Stimulated activated naive B cell treated with anti-CD40 and anti-IgM and Interleukin-4, amounts not matched to agents 10 μg/mL and 1 μg/mL and 100 μg/mL, for 72 hours (primary cell): ENCODE measurements at regions not wholly inside any gene's neighbourhood (a gene's known extent, or its start where the extent isn't known, plus 50 kb on each side); places are given as distances from the start of the nearest gene placed in this dataset.

Source experiments
- ATAC-seq, 2 donors: fragments of 150-1000 bp; cut with Tn5 transposase; replicated peaks; 2 replicates each; pipeline ENCODE4 v1.10.0; 2021; ENCODE audit warnings: moderate library complexity in 1 of 2
- DNase-seq: peaks from one replicate; pipeline ENCODE4 v3.0.0; 2021
- H3K27ac Mint-ChIP-seq: one replicate; pipeline ENCODE4 v1.8.0; 2022; ENCODE audit warnings: mild to moderate bottlenecking, mixed read lengths
- H3K27me3 Mint-ChIP-seq, 2 donors: one replicate each; pipeline ENCODE4 v1.8.0; 2022; ENCODE audit warnings: mixed read lengths in 2 of 2
- H3K36me3 Mint-ChIP-seq, 2 donors: one replicate each; pipeline ENCODE4 v1.8.0; 2022; ENCODE audit warnings: mixed read lengths in 2 of 2, mild to moderate bottlenecking in 1 of 2
- H3K4me1 Mint-ChIP-seq, 2 donors: one replicate each; pipeline ENCODE4 v1.8.0; 2022; ENCODE audit warnings: mixed read lengths in 2 of 2, mild to moderate bottlenecking in 1 of 2
- H3K4me3 Mint-ChIP-seq, 2 donors: one replicate each; pipeline ENCODE4 v1.8.0; 2022; ENCODE audit warnings: mild to moderate bottlenecking in 2 of 2, mixed read lengths in 2 of 2, moderate library complexity in 1 of 2
- H3K9me3 Mint-ChIP-seq, 2 donors: one replicate each; pipeline ENCODE4 v1.8.0; 2022; ENCODE audit warnings: mixed read lengths in 2 of 2, mild to moderate bottlenecking in 1 of 2

DNA sequence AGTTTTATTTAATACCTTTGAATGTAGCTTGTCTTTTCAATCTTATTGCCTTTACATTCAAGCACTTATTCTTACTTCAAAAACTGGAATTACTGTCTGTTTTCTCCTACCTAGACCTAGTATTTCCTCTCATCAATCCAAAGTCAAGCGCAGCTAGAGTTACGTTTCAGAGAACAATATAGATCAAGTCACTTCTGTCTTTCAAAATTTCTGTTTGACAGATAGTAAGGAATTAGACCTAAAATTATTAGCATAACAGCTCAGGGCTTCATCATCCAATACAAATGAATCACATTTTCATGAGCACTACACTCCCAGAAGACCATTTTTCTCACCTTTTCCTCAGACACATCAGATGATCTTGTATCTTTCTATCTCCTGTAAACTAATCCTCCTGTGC lies 170.6 kb downstream of the CCDC59 start:
- Mint-ChIP-seq H3K27ac (no peak overlapping the region), H3K4me3 (no peak overlapping the region), H3K4me1 (no peaks in the 10 kb centered on the region), H3K36me3 (no peaks in the 10 kb centered on the region), H3K9me3 (peaks cover 4 to 5% of the 10 kb centered on the region in 2 donors), H3K27me3 (no peaks in the 10 kb centered on the region)
- ATAC-seq (no peak), DNase-seq (no peak)

DNA sequence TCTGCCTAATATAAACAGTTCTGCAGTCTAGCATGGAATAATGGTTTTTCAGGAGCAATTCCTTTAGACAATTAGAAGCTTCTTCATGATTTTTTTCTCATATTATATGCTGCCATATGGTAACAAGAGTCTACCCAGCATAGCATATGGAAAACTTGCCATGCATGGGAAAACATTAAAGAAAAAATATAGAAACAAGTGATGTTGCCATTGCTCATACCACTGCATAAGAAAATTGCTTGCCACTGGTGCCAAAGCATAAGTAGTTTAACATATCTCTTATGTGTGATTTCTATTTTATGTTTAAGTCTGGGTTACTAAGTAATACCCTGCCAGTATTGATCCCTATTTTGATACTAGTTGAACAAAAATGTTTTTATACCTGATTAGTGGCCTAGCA lies 171.2 kb downstream of the CCDC59 start:
- Mint-ChIP-seq H3K27ac (no peak overlapping the region), H3K9me3 (peaks cover 4 to 5% of the 10 kb centered on the region in 2 donors), H3K4me1 (no peaks in the 10 kb centered on the region), H3K36me3 (no peaks in the 10 kb centered on the region), H3K27me3 (no peaks in the 10 kb centered on the region), H3K4me3 (no peak overlapping the region)
- DNase-seq = no peak
- no peak for ATAC-seq

DNA sequence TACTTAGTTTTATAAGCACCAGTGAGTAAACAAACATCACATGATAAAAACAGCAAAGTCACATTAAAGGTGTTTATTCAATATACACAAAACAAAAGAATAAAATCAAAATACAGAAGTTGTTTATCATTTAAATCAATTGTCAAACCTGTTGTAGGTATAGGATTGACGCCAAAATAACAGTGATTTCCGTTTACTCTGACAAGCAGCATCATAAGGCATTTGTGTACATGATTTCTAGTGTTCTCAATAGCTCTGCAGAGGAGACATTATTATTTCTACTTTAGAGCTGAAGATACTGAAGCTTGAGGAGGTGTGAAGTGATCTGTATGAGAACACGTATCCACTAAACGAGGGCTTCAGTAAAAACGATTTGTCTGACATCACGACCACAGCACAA lies 171.9 kb downstream of the CCDC59 start:
- H3K36me3 Mint-ChIP-seq = no peaks in the 10 kb centered on the region
- ATAC-seq = no peak
- peaks cover 4% of the 10 kb centered on the region in 2 donors for H3K9me3 Mint-ChIP-seq
- H3K4me1 Mint-ChIP-seq = no peaks in the 10 kb centered on the region
- no peak overlapping the region for H3K4me3 Mint-ChIP-seq
- H3K27ac Mint-ChIP-seq = no peak overlapping the region
- DNase-seq = no peak
- no peaks in the 10 kb centered on the region for H3K27me3 Mint-ChIP-seq

DNA sequence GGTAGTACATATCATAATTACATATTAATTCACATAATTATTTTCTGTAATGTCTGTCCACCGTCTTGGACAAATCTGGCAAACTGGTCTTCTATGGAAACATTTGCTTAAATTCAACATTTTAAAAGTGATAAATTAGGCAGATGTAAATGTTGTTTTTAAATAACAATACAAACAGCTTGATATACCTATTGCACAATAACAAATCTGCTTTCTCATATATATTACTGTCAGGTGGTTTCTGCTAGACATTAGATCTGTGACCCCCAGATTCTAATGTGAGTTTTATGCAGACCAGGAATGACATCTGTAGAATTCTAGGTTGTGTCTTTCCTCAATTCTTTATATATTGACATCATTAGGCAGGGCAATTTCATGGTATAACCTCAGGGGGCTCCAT lies 173.3 kb downstream of the CCDC59 start:
- H3K9me3 Mint-ChIP-seq = peaks cover 4% of the 10 kb centered on the region in 2 donors
- H3K27me3 Mint-ChIP-seq = no peaks in the 10 kb centered on the region
- ATAC-seq (no peak), DNase-seq (no peak)
- no peaks in the 10 kb centered on the region for H3K36me3 Mint-ChIP-seq
- H3K4me3 Mint-ChIP-seq = no peak overlapping the region
- no peaks in the 10 kb centered on the region for H3K4me1 Mint-ChIP-seq
- H3K27ac Mint-ChIP-seq = no peak overlapping the region

DNA sequence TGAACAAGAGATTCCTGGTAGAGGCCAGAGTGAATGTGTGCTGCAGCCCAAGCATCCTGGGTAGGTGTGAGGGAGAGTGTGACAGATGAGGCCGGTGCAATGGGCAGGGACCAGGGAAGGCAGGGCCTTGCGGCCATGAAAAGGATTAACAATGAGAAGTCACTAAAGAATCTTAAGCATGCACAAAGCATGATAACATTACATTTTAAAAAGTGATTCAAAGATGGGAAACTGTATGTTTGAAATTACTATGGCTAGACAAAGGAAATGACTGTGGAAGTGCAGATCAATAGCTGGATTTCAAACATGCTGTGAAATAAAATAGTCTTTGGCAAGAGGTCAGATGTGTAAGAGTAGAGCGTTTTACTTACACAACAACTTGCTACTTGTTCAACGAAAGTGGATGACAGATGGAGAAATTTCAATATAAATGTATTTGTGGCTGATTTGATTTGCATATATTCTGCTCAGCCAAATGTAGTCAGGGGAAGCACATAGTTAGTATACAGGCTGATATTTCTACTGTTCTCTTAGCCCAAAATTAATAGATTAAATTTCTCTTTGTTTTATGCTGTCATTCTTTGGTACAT lies 175.5 kb downstream of the CCDC59 start:
- DNase-seq (no peak), ATAC-seq (no peak)
- Mint-ChIP-seq H3K27ac (no peak overlapping the region), H3K9me3 (peaks cover 0 to 2% of the 10 kb centered on the region in 2 donors), H3K4me1 (no peaks in the 10 kb centered on the region), H3K4me3 (no peak overlapping the region), H3K36me3 (no peaks in the 10 kb centered on the region), H3K27me3 (no peaks in the 10 kb centered on the region)

DNA sequence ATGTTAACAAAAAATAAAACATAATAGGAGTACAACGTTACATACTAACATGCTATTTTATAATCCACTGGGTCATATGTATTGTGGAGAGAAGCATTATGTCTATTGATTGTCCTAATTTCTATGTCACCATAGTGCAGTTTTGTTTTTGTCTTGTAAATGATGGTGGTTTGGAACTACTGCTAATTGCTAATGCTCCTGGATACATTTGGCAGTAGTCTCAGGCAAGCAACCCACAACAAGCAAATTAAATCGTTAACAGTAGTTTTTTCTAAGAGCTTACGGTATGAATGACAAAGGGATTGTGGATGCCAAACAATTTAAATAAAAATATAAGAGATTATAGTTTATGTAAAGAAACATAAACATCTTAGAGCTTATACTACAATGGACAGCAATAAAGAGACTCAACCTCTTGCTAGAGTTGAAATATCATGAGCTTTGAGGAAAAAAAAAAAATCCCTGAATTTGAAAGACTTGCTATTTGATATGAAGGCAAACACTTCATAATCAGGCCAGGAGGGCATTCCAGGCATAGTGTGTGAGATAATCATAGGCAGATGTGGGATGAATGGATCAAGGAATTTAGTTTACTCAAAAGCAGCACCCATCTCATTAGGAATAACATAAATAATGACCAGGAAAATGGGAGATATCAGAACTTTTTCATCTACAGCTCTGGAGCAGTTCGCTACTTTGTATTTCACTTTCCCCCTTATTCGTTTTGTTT lies 181.3 kb downstream of the CCDC59 start:
- no peak overlapping the region for H3K4me3 Mint-ChIP-seq
- ATAC-seq = no peak
- DNase-seq = no peak
- H3K4me1 Mint-ChIP-seq = no peaks in the 10 kb centered on the region
- H3K9me3 Mint-ChIP-seq = peaks cover 0 to 2% of the 10 kb centered on the region in 2 donors
- no peak overlapping the region for H3K27ac Mint-ChIP-seq
- no peaks in the 10 kb centered on the region for H3K27me3 Mint-ChIP-seq
- H3K36me3 Mint-ChIP-seq = no peaks in the 10 kb centered on the region

DNA sequence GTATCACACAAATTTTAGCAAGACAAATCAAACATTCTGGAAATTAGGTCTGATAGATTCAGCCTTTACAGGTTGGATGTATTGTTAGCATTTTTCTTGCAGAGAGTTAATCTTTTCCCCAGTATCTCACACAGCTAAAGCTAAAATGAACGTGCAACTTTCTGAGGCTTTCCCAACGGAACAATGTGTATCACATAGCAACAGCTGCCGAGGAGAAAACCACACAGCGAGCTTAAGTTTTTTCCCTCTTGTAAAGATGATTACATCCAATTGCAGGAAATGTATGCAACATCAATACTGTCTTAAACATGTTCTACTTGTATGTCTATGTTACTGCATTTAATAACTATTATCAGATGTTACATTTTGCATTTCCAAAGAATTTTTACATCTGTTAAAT lies 182.2 kb downstream of the CCDC59 start:
- H3K36me3 Mint-ChIP-seq = no peaks in the 10 kb centered on the region
- H3K27me3 Mint-ChIP-seq = no peaks in the 10 kb centered on the region
- H3K4me3 Mint-ChIP-seq = no peak overlapping the region
- ATAC-seq (no peak), DNase-seq (no peak)
- H3K9me3 Mint-ChIP-seq = peaks cover 0 to 2% of the 10 kb centered on the region in 2 donors
- H3K4me1 Mint-ChIP-seq = no peaks in the 10 kb centered on the region
- H3K27ac Mint-ChIP-seq = no peak overlapping the region

DNA sequence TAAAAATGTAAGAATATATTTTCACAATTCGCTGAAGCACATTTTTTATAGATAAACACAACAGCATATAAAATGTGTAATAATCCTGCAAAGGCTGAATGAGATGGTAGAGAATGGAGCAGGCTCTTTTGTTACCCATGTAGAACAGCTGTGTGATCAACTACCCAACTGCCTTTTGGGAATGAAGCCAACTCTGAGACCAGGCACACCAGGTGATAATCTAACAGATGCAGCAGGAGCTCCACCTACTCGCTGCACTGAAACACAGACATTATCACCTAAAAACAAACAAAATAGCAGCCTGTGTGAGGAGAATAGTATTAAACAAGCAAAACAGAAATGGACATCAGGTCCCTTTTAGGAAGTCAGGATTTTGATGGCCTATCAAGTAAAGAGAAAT lies 183.3 kb downstream of the CCDC59 start:
- Mint-ChIP-seq H3K36me3 (no peaks in the 10 kb centered on the region), H3K9me3 (peaks cover 0 to 2% of the 10 kb centered on the region in 2 donors), H3K27me3 (no peaks in the 10 kb centered on the region), H3K4me1 (no peaks in the 10 kb centered on the region), H3K4me3 (no peak overlapping the region), H3K27ac (no peak overlapping the region)
- DNase-seq (no peak), ATAC-seq (no peak)

DNA sequence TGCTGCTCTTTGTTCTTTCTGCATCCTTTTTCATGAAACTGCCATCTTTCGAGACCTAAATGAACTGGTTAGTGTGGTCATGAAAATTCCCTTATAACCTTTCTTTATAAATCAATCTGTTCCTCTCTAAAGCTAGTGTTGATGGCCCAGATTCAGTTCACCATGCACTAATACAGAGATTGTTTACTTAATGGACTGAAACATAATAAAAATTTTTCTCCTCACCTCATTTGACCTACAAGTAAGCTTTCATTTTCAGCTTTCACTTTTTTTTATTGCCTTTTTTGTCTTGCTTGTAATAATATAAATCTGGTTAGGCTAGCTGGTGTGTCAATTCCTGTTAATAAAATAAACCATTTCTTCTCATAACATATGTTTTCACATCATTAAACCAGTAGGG lies 183.8 kb downstream of the CCDC59 start:
- Mint-ChIP-seq H3K36me3 (no peaks in the 10 kb centered on the region), H3K27me3 (no peaks in the 10 kb centered on the region), H3K27ac (no peak overlapping the region), H3K4me1 (no peaks in the 10 kb centered on the region), H3K9me3 (peaks cover 0 to 2% of the 10 kb centered on the region in 2 donors), H3K4me3 (no peak overlapping the region)
- DNase-seq (no peak), ATAC-seq (no peak)

DNA sequence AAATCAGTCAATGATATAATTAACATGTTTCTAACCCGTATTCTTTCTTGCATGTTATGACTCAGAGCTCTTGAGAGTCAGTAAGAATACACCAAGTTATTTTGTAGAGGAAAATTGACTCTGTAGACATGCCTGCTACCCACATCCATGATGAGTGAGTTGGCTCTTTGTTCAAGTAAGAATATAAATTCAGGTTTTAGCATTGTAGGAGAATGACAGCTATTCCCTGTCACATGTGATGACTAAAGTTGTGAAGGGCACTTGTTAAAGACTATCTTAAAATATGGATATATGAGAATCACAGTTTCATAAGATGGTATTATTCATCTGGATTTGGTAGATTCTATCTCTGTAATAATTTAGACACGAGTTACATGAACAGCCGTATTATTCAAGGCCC lies 209.1 kb downstream of the CCDC59 start:
- no peaks in the 10 kb centered on the region for H3K36me3 Mint-ChIP-seq
- H3K4me1 Mint-ChIP-seq = no peaks in the 10 kb centered on the region
- H3K27me3 Mint-ChIP-seq = no peaks in the 10 kb centered on the region
- H3K9me3 Mint-ChIP-seq = peaks cover 3 to 7% of the 10 kb centered on the region in 2 donors
- H3K27ac Mint-ChIP-seq = no peak overlapping the region
- no peak for ATAC-seq
- DNase-seq = no peak
- no peak overlapping the region for H3K4me3 Mint-ChIP-seq

DNA sequence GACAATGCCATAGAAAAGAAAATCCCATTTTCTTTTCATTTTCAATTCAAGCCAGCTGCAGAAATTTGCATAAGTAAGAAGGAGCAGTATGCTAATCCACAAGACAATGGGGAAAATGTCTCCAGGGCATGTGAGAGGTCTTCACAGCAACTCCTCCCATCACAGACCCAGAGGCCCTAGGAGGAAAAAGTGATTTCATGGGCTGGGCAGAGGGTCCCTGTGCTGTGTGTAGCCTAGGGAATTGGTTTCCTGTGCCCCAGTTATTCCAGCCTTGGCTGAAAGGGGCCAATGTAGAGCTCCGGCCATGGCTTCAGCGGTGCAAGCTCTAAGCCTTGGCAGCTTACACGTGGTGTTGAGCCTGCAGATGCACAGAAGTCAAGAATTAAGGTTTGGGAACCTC lies 211.4 kb downstream of the CCDC59 start:
- H3K9me3 Mint-ChIP-seq = peaks cover 3 to 7% of the 10 kb centered on the region in 2 donors
- DNase-seq (no peak), ATAC-seq (no peak)
- H3K36me3 Mint-ChIP-seq = no peaks in the 10 kb centered on the region
- H3K27me3 Mint-ChIP-seq = no peaks in the 10 kb centered on the region
- H3K4me3 Mint-ChIP-seq = no peak overlapping the region
- H3K27ac Mint-ChIP-seq = no peak overlapping the region
- no peaks in the 10 kb centered on the region for H3K4me1 Mint-ChIP-seq

DNA sequence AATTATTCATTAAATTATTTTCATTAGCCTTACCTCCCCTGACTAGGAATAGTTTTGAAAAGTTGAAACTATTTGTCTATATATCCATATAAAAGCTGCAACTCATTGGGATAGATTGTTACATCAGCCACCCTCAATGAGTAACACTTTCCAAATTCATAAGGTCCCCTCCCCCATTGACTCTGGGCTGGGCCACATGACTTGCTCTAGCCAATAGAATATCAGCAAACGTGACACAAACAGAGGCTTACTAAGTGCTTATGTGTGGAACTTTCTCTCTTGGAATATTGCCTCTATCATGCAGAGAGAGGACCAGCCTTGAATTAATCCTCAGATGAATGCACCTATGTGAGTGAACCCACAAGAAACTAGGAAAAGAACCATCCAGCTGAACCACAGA lies 213.7 kb downstream of the CCDC59 start:
- DNase-seq (no peak), ATAC-seq (no peak)
- Mint-ChIP-seq H3K27ac (no peak overlapping the region), H3K36me3 (no peaks in the 10 kb centered on the region), H3K4me3 (no peak overlapping the region), H3K9me3 (peaks cover 3 to 7% of the 10 kb centered on the region in 2 donors), H3K27me3 (no peaks in the 10 kb centered on the region), H3K4me1 (no peaks in the 10 kb centered on the region)

DNA sequence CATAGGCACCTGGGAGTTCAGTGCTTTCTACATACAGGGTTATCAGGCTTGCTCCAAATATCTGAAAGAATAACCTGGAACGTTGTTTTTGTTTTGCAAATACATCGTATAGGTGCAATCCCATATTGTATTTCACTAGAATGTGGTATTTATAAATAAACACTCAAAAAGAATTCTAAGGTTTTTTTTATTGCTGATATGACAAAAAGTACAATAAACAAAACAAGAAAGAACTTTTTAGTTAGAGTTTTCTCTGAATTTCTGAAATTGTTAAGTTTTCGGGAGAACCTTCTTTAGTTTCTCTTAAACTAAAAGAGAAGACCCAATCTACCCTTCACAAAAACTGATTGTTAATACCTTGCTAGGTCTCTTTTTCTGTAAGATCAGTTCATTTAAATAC lies 225.8 kb downstream of the CCDC59 start:
- Mint-ChIP-seq H3K27ac (no peak overlapping the region), H3K9me3 (peaks cover 12 to 15% of the 10 kb centered on the region in 2 donors), H3K36me3 (no peaks in the 10 kb centered on the region), H3K4me3 (no peak overlapping the region), H3K4me1 (no peaks in the 10 kb centered on the region), H3K27me3 (no peaks in the 10 kb centered on the region)
- DNase-seq (no peak), ATAC-seq (no peak)

DNA sequence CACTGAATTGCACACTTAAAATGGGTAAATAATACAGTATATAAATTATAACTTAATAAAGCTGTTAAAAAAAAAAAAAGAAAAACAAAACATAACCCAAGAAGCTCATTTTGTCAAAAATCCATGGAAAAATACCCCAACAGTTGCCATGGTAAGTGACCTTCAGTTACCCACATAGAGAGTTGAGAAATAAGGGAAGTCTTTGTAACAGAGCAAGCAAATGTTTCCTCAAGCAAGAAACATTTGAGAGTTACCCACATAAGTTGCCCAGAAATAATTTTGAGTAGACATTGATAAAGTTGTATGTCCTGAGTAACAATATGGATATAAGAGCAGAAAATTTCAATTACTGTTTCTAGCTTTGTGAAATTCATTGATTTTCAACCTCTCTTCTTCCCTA lies 227.4 kb downstream of the CCDC59 start:
- no peaks in the 10 kb centered on the region for H3K36me3 Mint-ChIP-seq
- ATAC-seq = no peak

DNA sequence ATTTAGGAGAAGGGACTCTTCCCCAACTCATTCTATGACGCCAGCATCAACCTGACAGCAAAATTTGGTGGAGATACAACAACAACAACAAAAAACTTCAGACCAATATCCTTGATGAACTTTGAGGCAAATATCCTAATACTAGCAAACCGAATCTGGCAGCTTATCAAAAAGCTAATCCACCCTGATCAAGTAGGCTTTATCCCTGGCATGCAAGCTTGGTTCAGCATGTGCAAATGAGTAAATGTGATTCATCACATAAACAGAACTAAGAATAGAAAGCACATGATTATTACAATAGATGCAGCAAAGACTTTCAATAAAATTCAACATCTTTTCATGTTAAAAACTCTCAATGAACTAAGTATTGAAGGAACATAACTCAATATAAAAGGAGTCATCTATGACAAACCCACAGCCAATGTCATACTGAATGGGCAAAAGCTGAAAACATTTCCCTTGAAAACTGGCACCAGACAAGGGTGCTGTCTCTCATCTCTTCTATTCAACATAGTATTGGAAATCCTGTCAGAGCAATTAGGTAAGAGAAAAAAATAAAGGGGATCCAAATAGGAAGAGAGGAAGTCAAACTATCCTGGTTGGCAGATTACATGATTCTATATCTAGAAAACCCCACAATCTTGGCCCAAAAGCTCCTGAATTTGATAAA lies 233.3 kb downstream of the CCDC59 start:
- Mint-ChIP-seq H3K36me3 (no peaks in the 10 kb centered on the region), H3K4me3 (no peak overlapping the region), H3K27me3 (no peaks in the 10 kb centered on the region), H3K9me3 (peaks cover 7 to 10% of the 10 kb centered on the region in 2 donors), H3K4me1 (no peaks in the 10 kb centered on the region), H3K27ac (no peak overlapping the region)
- DNase-seq = no peak
- no peak for ATAC-seq

More for the DNA sequence above, 227.4 kb downstream of the CCDC59 start:
- Mint-ChIP-seq H3K27ac (no peak overlapping the region), H3K27me3 (no peaks in the 10 kb centered on the region), H3K4me3 (no peak overlapping the region), H3K4me1 (no peaks in the 10 kb centered on the region), H3K9me3 (peaks cover 3 to 10% of the 10 kb centered on the region in 2 donors)
- DNase-seq = no peak
